ENCODE measurements at regions not wholly inside any gene's neighbourhood (a gene's known extent, or its start where the extent isn't known, plus 50 kb on each side); places are given as distances from the start of the nearest gene placed in this dataset.

DNA sequence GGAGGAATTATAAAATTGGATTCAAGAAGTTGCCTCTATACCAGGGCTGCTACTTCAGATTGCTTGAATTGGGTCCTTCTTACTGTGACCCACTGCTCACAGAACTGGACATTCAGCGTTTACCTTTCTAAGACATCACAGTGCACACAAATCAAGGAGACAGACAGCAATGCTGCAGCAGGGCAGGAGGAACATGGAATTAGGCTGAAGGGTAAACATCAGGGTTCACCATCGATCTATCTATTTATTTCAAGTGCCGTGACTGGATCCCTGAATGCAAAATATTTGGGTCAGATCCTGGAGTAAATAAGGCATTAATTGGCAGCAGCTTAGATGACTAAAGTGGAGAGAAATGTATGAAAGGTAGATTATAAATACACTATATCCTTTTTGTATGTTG lies 76.9 kb upstream of the HMGA2 start:
- DNase-seq (no peak), ATAC-seq (replicated peaks in 1 of 4) (no peak)
- H3K27ac ChIP-seq (ENCODE audit: low read length) = no peak overlapping the region
- 80% methylated on average over 1 of the region's 3 CpGs for WGBS (ENCODE audit: insufficient coverage)
- POLR2A ChIA-PET = no interaction called here
- CTCF ChIA-PET = no interaction called here
- no peak overlapping the region for H3K4me3 ChIP-seq (ENCODE audit: control insufficient read depth in 1 of 2, extremely low read depth in 1 of 2, low read length in 1 of 2)
- peaks cover 17 to 19% of the 10 kb centered on the region in 2 donors for H3K27me3 Mint-ChIP-seq
- H3K9me3 Mint-ChIP-seq = no peaks in the 10 kb centered on the region
- no peaks in the 10 kb centered on the region for H3K36me3 Mint-ChIP-seq
- no peaks in the 10 kb centered on the region for H3K4me1 ChIP-seq (ENCODE audit: control insufficient read depth in 1 of 2, extremely low read depth in 1 of 2, insufficient read depth in 2 of 2, low read length in 2 of 2)
- H3K27ac Mint-ChIP-seq = no peak overlapping the region
- no peak overlapping the region for H3K4me3 Mint-ChIP-seq
- H3K9me3 ChIP-seq = no peaks in the 10 kb centered on the region
- H3K27me3 ChIP-seq (replicated peaks in 1 of 2; ENCODE audit: control insufficient read depth in 2 of 2, extremely low read depth in 1 of 2, insufficient read depth in 2 of 2, low read length in 1 of 2) = peaks cover 0 to 4% of the 10 kb centered on the region in 2 experiments
- no peaks in the 10 kb centered on the region for H3K36me3 ChIP-seq (ENCODE audit: control insufficient read depth in 2 of 2, extremely low read depth in 1 of 2, insufficient read depth in 1 of 2, low read length in 1 of 2)
- H3K4me1 Mint-ChIP-seq = peaks cover 0 to 5% (median 2%) of the 10 kb centered on the region in 3 donors

DNA sequence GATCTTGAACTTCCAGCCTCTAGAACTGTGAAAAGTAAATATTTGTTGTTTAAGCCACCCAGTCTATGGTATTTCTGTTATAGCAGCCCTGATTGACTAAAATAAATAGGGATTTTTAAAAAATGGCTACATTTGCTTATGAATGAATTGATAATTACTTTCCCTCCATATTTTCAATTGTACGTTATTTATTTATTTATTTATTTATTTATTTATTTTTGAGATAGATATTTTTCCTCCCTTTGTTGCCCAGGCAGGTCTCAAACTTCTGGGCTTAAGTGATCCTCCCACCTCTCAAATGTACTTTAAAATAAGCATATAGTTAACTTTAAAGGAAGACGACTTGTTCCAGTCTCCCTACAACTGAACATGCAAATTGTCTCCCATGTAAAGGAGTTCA lies 76.0 kb upstream of the HMGA2 start:
- no peaks in the 10 kb centered on the region for H3K36me3 Mint-ChIP-seq
- H3K4me1 Mint-ChIP-seq = no peaks in the 10 kb centered on the region
- Histone ChIP-seq H3K4me3 (ENCODE audit: control insufficient read depth in 1 of 2, extremely low read depth in 1 of 2, low read length in 1 of 2) (no peak overlapping the region), H3K27me3 (replicated peaks in 1 of 2; ENCODE audit: control insufficient read depth in 2 of 2, extremely low read depth in 1 of 2, insufficient read depth in 2 of 2, low read length in 1 of 2) (no peaks in the 10 kb centered on the region), H3K36me3 (ENCODE audit: control insufficient read depth in 2 of 2, extremely low read depth in 1 of 2, insufficient read depth in 1 of 2, low read length in 1 of 2) (no peaks in the 10 kb centered on the region), H3K27ac (ENCODE audit: low read length) (no peak overlapping the region), H3K4me1 (ENCODE audit: control insufficient read depth in 1 of 2, extremely low read depth in 1 of 2, insufficient read depth in 2 of 2, low read length in 2 of 2) (no peaks in the 10 kb centered on the region), H3K9me3 (no peaks in the 10 kb centered on the region)
- no peak overlapping the region for H3K27ac Mint-ChIP-seq
- no peak overlapping the region for H3K4me3 Mint-ChIP-seq
- ChIA-PET POLR2A (no interaction called here), CTCF (no interaction called here)
- 100% methylated on average over 1 of the region's 2 CpGs for WGBS (ENCODE audit: insufficient coverage)
- DNase-seq = no peak
- H3K27me3 Mint-ChIP-seq = peaks cover 11 to 14% of the 10 kb centered on the region in 2 donors
- no peak for ATAC-seq (replicated peaks in 1 of 4)
- no peaks in the 10 kb centered on the region for H3K9me3 Mint-ChIP-seq

DNA sequence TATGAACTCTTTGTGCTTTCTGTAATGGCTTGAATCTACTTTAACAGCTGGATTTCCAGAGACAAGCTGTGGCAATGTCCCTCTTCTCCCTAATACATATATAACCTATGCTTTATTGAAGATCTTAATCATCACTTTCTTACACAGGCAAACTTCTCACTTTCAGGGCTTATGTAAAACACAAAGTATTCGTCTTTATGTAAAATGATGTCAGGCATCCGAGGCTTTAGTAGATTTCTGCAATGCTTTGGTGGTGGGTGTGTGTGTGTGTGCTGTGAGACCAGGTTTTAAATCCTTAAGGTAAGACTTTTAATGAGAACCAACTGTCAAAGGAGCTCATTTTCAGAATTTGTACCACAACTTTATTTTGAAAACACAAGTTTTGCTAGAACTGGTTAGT lies 70.0 kb upstream of the HMGA2 start:
- CTCF ChIA-PET = interaction anchor here in 1 of 2 donors (0.7 kb wide), 1 partner anchor 1368 kb away, joined by 3 read pairs; no protein-coding TSS in a partner anchor
- Mint-ChIP-seq H3K27me3 (peaks cover 0 to 10% of the 10 kb centered on the region in 2 donors), H3K36me3 (no peaks in the 10 kb centered on the region), H3K9me3 (no peaks in the 10 kb centered on the region), H3K27ac (no peak overlapping the region), H3K4me1 (no peaks in the 10 kb centered on the region), H3K4me3 (no peak overlapping the region)
- Histone ChIP-seq H3K4me1 (ENCODE audit: control insufficient read depth in 1 of 2, extremely low read depth in 1 of 2, insufficient read depth in 2 of 2, low read length in 2 of 2) (no peaks in the 10 kb centered on the region), H3K4me3 (ENCODE audit: control insufficient read depth in 1 of 2, extremely low read depth in 1 of 2, low read length in 1 of 2) (no peak overlapping the region), H3K27me3 (replicated peaks in 1 of 2; ENCODE audit: control insufficient read depth in 2 of 2, extremely low read depth in 1 of 2, insufficient read depth in 2 of 2, low read length in 1 of 2) (no peaks in the 10 kb centered on the region), H3K27ac (ENCODE audit: low read length) (no peak overlapping the region), H3K9me3 (no peaks in the 10 kb centered on the region), H3K36me3 (ENCODE audit: control insufficient read depth in 2 of 2, extremely low read depth in 1 of 2, insufficient read depth in 1 of 2, low read length in 1 of 2) (no peaks in the 10 kb centered on the region)
- no peak for ATAC-seq (replicated peaks in 1 of 4)
- no CpG with 5 or more reads among the region's 2 CpGs for WGBS (ENCODE audit: insufficient coverage)
- POLR2A ChIA-PET = no interaction called here
- DNase-seq = no peak

DNA sequence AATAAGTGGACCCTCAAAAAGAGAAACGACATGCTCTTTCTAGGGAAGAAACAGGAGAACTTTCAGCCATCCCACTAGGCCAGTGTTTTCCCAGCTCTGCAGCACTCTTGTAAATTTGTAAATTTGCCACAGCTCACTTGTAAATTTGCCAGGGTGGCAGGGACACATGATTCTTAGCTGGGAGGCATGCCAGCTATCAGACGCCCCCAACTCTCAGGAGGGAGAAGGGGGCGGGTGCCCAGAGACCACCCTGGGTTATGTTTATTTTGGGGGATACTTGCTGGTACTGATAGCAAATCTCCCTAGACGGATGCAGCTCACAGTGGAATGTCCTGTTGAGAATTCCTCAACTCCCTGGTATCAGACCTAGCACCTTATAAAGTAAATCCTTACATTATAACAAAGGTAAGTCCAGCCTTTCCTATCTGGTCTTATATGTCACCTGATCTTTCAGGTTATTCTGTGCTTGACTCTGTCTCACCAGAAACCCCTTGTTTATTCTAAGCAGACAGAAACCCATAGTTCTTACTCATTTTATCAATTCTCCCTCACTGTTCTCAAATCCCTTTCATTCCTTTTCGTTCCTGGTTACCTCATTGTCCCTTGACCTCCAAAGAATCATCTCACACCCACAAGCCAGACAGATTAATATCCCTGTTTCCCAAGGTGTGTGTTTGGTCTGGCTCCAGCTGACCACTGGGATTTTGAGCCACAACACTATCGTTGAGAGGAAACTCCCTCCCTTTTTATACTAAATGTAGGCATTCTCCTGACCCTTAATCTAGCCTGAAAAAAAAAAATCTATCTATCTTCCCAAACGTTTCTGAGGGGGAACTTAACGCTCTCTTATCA lies 69.3 kb upstream of the HMGA2 start:
- H3K27ac Mint-ChIP-seq = no peak overlapping the region
- WGBS (ENCODE audit: insufficient coverage) = 57% methylated on average over 3 of the region's 8 CpGs
- H3K4me1 ChIP-seq (ENCODE audit: control insufficient read depth in 1 of 2, extremely low read depth in 1 of 2, insufficient read depth in 2 of 2, low read length in 2 of 2) = no peaks in the 10 kb centered on the region
- no peaks in the 10 kb centered on the region for H3K4me1 Mint-ChIP-seq
- no peak overlapping the region for H3K4me3 ChIP-seq (ENCODE audit: control insufficient read depth in 1 of 2, extremely low read depth in 1 of 2, low read length in 1 of 2)
- DNase-seq = no peak
- no peak for ATAC-seq (replicated peaks in 1 of 4)
- no peaks in the 10 kb centered on the region for H3K9me3 Mint-ChIP-seq
- CTCF ChIA-PET = interaction anchor here in 1 of 2 donors (0.7 kb wide), 1 partner anchor 1368 kb away, joined by 3 read pairs; no protein-coding TSS in a partner anchor
- H3K36me3 Mint-ChIP-seq = no peaks in the 10 kb centered on the region
- peaks cover 0 to 10% of the 10 kb centered on the region in 2 donors for H3K27me3 Mint-ChIP-seq
- no peak overlapping the region for H3K27ac ChIP-seq (ENCODE audit: low read length)
- H3K36me3 ChIP-seq (ENCODE audit: control insufficient read depth in 2 of 2, extremely low read depth in 1 of 2, insufficient read depth in 1 of 2, low read length in 1 of 2) = no peaks in the 10 kb centered on the region
- H3K9me3 ChIP-seq = no peaks in the 10 kb centered on the region
- H3K4me3 Mint-ChIP-seq = no peak overlapping the region
- POLR2A ChIA-PET = no interaction called here
- no peaks in the 10 kb centered on the region for H3K27me3 ChIP-seq (replicated peaks in 1 of 2; ENCODE audit: control insufficient read depth in 2 of 2, extremely low read depth in 1 of 2, insufficient read depth in 2 of 2, low read length in 1 of 2)

DNA sequence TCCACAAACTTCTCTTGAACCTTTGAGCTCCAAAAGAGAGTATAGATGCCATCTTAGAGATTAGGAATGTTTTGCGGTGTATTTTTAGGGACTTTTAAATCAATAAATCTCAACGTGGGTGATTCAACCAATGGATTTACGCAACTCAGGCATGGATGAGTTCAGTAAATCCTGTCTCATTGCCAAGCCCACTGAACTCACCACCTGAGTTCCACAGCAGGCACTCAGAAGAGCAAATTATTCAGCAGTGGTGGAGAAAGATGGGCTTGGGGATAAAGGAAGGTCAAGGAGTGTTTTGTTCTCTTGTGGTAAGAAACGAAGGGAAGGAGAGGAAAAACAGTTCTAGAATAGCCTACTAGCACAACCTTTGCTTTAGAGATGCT lies 68.7 kb upstream of the HMGA2 start:
- POLR2A ChIA-PET = no interaction called here
- WGBS (ENCODE audit: insufficient coverage) = 83% methylated on average over 1 of the region's 4 CpGs
- no peak overlapping the region for H3K27ac Mint-ChIP-seq
- no peaks in the 10 kb centered on the region for H3K4me1 Mint-ChIP-seq
- Histone ChIP-seq H3K9me3 (no peaks in the 10 kb centered on the region), H3K27ac (ENCODE audit: low read length) (no peak overlapping the region), H3K4me1 (ENCODE audit: control insufficient read depth in 1 of 2, extremely low read depth in 1 of 2, insufficient read depth in 2 of 2, low read length in 2 of 2) (no peaks in the 10 kb centered on the region), H3K36me3 (ENCODE audit: control insufficient read depth in 2 of 2, extremely low read depth in 1 of 2, insufficient read depth in 1 of 2, low read length in 1 of 2) (no peaks in the 10 kb centered on the region), H3K4me3 (ENCODE audit: control insufficient read depth in 1 of 2, extremely low read depth in 1 of 2, low read length in 1 of 2) (no peak overlapping the region), H3K27me3 (replicated peaks in 1 of 2; ENCODE audit: control insufficient read depth in 2 of 2, extremely low read depth in 1 of 2, insufficient read depth in 2 of 2, low read length in 1 of 2) (no peaks in the 10 kb centered on the region)
- no peak overlapping the region for H3K4me3 Mint-ChIP-seq
- no peaks in the 10 kb centered on the region for H3K36me3 Mint-ChIP-seq
- H3K27me3 Mint-ChIP-seq = peaks cover 0 to 10% of the 10 kb centered on the region in 2 donors
- DNase-seq = no peak
- CTCF ChIA-PET = no interaction called here
- ATAC-seq (replicated peaks in 1 of 4) = no peak
- no peaks in the 10 kb centered on the region for H3K9me3 Mint-ChIP-seq

DNA sequence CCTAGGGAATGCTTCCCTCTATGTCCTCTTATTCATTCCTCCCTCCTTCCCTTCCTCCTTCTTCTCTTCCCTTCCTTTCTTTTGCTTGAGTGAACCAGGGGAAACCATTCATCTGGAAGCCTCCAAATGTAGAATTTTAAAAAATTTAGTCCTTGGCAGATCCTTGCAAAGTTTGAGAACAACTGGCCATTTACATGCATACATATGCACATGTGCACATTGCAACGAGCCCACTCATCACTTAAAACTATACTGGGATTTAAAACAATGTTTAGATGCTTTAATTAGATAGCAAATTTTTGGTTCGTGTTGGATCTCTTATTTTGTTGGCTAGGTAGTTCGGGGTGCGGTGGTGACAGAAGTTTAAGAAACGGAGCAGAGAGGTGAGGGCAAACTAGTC lies 68.0 kb upstream of the HMGA2 start:
- Histone ChIP-seq H3K4me3 (ENCODE audit: control insufficient read depth in 1 of 2, extremely low read depth in 1 of 2, low read length in 1 of 2) (no peak overlapping the region), H3K36me3 (ENCODE audit: control insufficient read depth in 2 of 2, extremely low read depth in 1 of 2, insufficient read depth in 1 of 2, low read length in 1 of 2) (no peaks in the 10 kb centered on the region), H3K27ac (ENCODE audit: low read length) (no peak overlapping the region), H3K4me1 (ENCODE audit: control insufficient read depth in 1 of 2, extremely low read depth in 1 of 2, insufficient read depth in 2 of 2, low read length in 2 of 2) (no peaks in the 10 kb centered on the region), H3K9me3 (no peaks in the 10 kb centered on the region), H3K27me3 (replicated peaks in 1 of 2; ENCODE audit: control insufficient read depth in 2 of 2, extremely low read depth in 1 of 2, insufficient read depth in 2 of 2, low read length in 1 of 2) (no peaks in the 10 kb centered on the region)
- Mint-ChIP-seq H3K27me3 (peaks cover 0 to 10% of the 10 kb centered on the region in 2 donors), H3K4me3 (no peak overlapping the region), H3K9me3 (no peaks in the 10 kb centered on the region), H3K27ac (no peak overlapping the region), H3K36me3 (no peaks in the 10 kb centered on the region), H3K4me1 (no peaks in the 10 kb centered on the region)
- CTCF ChIA-PET = no interaction called here
- ATAC-seq (replicated peaks in 1 of 4) (no peak), DNase-seq (no peak)
- 100% methylated on average over 1 of the region's 5 CpGs for WGBS (ENCODE audit: insufficient coverage)
- POLR2A ChIA-PET = no interaction called here

Measured in T-cell (primary cell).